ENCODE measurements at regions not wholly inside any gene's neighbourhood (a gene's known extent, or its start where the extent isn't known, plus 50 kb on each side); places are given as distances from the start of the nearest gene placed in this dataset.

GRCh38 chr10:121416071-121416470, 182.2 kb downstream of the FGFR2 start:
- no peak for TF ChIP-seq CTCF (IDR thresholded peaks at IDR 0.05)
- TF ChIP-seq POLR2AphosphoS5 (IDR thresholded peaks at IDR 0.05), result no peak
- no peak for TF ChIP-seq POLR2A (IDR thresholded peaks at IDR 0.05)

Measured in stomach (tissue), 4 donors.